ENCODE measurements at regions not wholly inside any gene's neighbourhood (a gene's known extent, or its start where the extent isn't known, plus 50 kb on each side); places are given as distances from the start of the nearest gene placed in this dataset.

DNA sequence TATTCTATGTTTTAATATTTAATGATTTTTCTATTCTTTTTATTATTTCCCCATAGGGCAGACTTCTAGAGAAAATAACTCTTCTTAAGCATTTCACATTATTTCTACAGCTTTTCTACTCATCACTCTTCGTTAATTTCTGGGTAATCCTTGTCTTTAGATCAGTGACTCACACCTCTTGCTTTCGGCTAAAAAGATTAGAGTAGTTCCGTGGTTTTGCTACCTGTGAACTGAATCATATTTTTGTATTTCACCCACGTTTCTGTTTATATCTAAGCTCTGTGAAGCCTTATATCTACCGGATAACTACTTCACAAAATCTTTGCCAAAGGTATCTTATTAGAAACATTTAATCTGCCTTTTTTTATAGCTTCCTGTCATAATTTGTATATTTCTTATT lies 685.5 kb upstream of the FSHR start:
- H3K4me2 ChIP-seq = no peak overlapping the region
- H3K27ac ChIP-seq = no peak overlapping the region
- H3K36me3 ChIP-seq = no peaks in the 10 kb centered on the region
- no peak for TF ChIP-seq Cebpa-rat (IDR thresholded peaks at IDR 0.05)
- no peak overlapping the region for H3K4me3 ChIP-seq
- H3K9ac ChIP-seq = no peak overlapping the region
- no peaks in the 10 kb centered on the region for H4K20me1 ChIP-seq
- no peaks in the 10 kb centered on the region for H3K27me3 ChIP-seq
- 0 out of 2 replicates have a peak, but pooled peaks cover 4% of the 10 kb centered on the region for H3K4me1 ChIP-seq
- no peaks in the 10 kb centered on the region for H3K9me3 ChIP-seq

DNA sequence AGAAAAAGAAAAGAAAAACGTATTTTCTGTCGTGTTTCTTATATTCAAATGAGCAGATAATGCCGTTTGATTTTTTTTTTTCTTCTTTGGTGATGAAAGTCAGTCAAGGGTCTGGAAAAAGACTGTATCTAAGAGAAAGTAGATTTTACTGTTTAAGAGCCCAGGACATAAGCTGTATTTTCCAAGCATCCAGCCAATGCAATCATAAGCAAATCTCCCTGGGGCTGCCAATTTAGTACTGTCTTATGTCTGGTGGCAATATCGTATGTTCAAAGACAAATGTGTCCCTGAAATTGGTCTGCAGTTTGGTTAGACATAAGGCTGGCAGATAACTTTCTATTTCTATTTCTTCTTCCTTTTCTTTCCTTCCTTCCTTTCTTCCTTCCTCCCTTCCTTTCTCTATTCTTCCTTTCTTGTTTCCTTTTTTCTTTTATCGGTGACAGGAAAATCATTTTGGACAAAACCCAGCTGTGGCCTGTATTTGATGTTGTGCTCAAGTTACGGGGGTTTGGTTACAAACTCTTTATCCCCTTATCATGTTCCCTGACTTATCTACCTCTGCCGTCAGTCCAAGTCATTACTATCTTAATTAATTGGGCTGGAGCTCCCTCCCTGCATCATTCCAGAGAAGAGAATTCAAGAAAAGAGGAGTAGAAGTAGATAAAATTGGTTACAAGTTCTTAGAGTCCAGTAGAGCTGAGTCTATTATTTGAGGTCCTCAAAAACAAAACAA lies 683.4 kb upstream of the FSHR start:
- no peak overlapping the region for H3K27ac ChIP-seq
- no peaks in the 10 kb centered on the region for H3K27me3 ChIP-seq
- H4K20me1 ChIP-seq = no peaks in the 10 kb centered on the region
- TF ChIP-seq Cebpa-rat (IDR thresholded peaks at IDR 0.05) = no peak
- H3K9me3 ChIP-seq = no peaks in the 10 kb centered on the region
- H3K36me3 ChIP-seq = no peaks in the 10 kb centered on the region
- H3K4me2 ChIP-seq = peak overlapping the region; percentile 26; the same call in 1 of the 2 replicates
- H3K4me1 ChIP-seq = peaks cover 4% of the 10 kb centered on the region; the same call in 1 of the 2 replicates
- no peak overlapping the region for H3K9ac ChIP-seq
- H3K4me3 ChIP-seq = no peak overlapping the region

DNA sequence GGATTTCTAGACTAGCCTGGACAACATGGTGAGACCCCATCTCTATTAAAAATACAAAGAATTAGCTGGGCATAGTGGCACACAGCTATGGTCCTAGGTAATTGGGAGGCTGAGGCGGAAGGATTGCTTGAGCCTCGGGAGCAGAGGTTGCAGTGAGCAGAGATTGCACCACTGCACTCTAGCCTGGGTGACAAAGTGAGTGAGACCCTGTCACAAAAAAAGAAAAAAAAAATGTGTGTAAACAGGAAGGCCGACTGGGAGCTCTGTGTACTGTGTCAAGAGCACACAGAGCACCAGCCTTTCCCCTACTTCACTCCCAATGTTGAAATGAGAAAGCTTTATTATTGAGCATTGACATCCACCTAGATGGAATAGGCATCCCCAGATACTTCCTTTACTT lies 681.7 kb upstream of the FSHR start:
- TF ChIP-seq Cebpa-rat (IDR thresholded peaks at IDR 0.05) = no peak

DNA sequence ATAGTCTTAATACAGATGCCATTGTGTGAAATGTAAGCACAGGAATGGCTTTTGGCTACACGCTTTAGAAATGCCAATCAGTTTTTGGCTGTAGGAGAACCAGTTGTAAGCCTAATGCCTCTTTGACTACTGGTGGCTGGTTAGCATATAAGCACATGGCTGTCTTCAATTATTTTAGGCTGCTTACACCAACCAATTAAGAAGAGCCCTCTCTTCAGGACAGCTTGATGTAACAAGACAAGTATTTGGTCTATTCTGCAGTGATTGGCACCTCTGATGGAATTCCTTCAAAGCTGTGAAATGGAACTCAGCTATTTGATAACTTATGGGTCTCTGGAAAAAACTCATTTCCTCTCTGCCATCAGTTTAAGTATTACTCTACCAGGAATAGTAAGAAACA lies 680.1 kb upstream of the FSHR start:
- no peak overlapping the region for H3K4me3 ChIP-seq
- no peaks in the 10 kb centered on the region for H4K20me1 ChIP-seq
- TF ChIP-seq Cebpa-rat (IDR thresholded peaks at IDR 0.05) = no peak
- H3K9ac ChIP-seq = no peak overlapping the region
- no peaks in the 10 kb centered on the region for H3K27me3 ChIP-seq
- H3K36me3 ChIP-seq = no peaks in the 10 kb centered on the region
- no peaks in the 10 kb centered on the region for H3K9me3 ChIP-seq
- H3K27ac ChIP-seq = no peak overlapping the region
- H3K4me2 ChIP-seq = no peak overlapping the region
- peaks cover 19% of the 10 kb centered on the region for H3K4me1 ChIP-seq

More for the DNA sequence above, 681.7 kb upstream of the FSHR start:
- H4K20me1 ChIP-seq = no peaks in the 10 kb centered on the region
- no peak overlapping the region for H3K4me3 ChIP-seq
- H3K9me3 ChIP-seq = no peaks in the 10 kb centered on the region
- H3K27me3 ChIP-seq = no peaks in the 10 kb centered on the region
- no peak overlapping the region for H3K27ac ChIP-seq
- H3K36me3 ChIP-seq = no peaks in the 10 kb centered on the region
- peaks cover 19% of the 10 kb centered on the region for H3K4me1 ChIP-seq
- H3K9ac ChIP-seq = no peak overlapping the region
- no peak overlapping the region for H3K4me2 ChIP-seq

DNA sequence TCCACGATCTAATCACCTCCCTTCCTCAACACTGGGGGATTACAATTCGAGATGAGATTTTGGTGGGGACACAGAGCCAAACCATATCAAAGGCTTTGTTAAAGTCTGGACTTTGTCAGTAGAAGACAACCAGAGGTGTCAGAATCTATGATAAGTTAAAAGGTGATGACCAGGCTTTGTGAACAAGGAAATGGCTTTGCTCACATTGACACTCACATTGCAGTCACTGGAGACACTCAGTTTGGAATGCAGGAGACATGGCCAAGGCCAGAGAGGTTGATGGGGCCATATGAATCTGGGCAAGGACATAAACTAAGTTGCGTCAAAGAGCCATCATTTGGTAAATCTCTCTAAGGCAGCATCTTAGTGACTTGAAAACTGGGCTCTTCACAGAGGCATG lies 678.2 kb upstream of the FSHR start:
- H3K36me3 ChIP-seq = no peaks in the 10 kb centered on the region
- H3K4me3 ChIP-seq = no peak overlapping the region
- H4K20me1 ChIP-seq = no peaks in the 10 kb centered on the region
- no peak for TF ChIP-seq Cebpa-rat (IDR thresholded peaks at IDR 0.05)
- no peaks in the 10 kb centered on the region for H3K27me3 ChIP-seq
- H3K9ac ChIP-seq = no peak overlapping the region
- H3K4me1 ChIP-seq = peaks cover 15% of the 10 kb centered on the region
- H3K9me3 ChIP-seq = no peaks in the 10 kb centered on the region
- H3K27ac ChIP-seq = no peak overlapping the region
- H3K4me2 ChIP-seq = peak overlapping the region; percentile 57

DNA sequence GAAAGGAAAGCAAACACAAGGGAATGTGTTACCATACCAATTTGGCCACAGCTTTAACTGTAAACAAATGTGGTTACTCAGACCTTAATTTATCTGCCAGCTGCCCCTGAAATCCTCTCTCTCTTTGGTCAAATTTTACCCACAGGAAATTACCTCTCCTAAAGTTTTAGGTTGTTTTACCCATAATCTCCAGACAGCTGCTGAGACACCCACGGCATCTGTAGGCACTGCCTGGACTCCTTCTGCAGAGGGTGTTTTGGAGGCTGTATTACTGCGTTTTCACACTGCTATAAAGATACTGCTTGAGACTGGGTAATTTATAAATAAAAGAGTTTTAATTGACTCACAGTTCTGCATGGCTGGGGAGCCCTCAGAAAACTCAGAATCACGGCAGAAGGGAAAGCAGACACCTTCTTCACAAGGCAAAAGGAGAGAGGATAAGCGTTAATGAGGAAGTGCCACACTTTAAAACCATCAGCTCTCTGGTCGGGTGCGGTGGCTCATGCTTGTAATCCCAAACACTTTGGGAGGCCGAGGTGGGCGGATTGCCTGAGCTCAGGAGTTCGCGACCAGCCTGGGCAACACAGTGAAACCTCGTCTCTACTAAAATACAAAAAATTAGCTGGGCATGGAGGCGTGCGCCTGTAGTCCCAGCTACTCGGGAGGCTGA lies 677.5 kb upstream of the FSHR start:
- H3K9ac ChIP-seq = no peak overlapping the region
- H3K36me3 ChIP-seq = no peaks in the 10 kb centered on the region
- peaks cover 15% of the 10 kb centered on the region for H3K4me1 ChIP-seq
- no peaks in the 10 kb centered on the region for H3K27me3 ChIP-seq
- no peaks in the 10 kb centered on the region for H3K9me3 ChIP-seq
- TF ChIP-seq Cebpa-rat (IDR thresholded peaks at IDR 0.05) = no peak
- peak overlapping the region; percentile 57 for H3K4me2 ChIP-seq
- H3K27ac ChIP-seq = no peak overlapping the region; the same call in 1 of the 2 replicates
- H4K20me1 ChIP-seq = no peaks in the 10 kb centered on the region
- H3K4me3 ChIP-seq = no peak overlapping the region

DNA sequence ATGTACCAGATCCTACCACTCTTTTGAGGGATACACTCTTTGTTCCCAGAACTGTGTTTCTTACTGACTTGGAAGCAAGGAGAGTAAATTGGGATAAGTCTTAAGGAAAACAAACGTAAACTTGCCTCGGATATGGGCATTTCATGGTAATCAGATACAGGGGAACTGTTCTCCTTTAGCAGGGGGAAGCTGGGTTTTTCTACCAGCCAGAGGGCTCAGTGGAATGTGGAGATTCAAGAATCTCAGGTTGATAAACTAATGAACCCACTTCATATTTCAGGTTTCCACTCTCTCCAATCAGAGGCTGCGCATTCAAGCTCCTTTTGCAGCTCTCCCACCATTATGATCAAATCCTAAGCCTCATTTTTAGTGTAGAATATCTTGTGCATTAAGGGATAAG lies 676.5 kb upstream of the FSHR start:
- Histone ChIP-seq H3K27me3 (no peaks in the 10 kb centered on the region), H3K4me2 (no peak overlapping the region), H3K9me3 (no peaks in the 10 kb centered on the region), H3K4me3 (no peak overlapping the region), H3K27ac (no peak overlapping the region), H3K9ac (no peak overlapping the region), H4K20me1 (no peaks in the 10 kb centered on the region), H3K4me1 (peaks cover 15% of the 10 kb centered on the region), H3K36me3 (no peaks in the 10 kb centered on the region)
- no peak for TF ChIP-seq Cebpa-rat (IDR thresholded peaks at IDR 0.05)

DNA sequence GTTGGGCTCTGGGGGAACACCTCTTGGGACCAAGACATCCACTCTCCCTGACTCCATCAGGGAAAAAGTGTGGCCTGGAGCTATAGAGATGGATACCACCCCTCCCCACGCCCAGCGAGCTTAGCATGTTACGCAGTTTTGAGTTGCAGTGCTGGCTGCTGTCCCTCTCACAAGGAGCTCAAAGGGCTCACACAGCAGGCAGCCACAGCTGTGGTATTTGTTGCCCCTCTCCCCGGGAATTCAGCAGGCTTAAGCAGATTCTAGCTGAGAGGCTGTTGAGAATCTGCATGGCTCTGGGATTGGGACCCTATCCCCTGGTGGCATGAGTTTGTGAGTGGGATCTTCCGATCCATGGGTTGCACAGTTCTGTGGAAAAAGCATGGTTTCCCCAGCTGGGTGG lies 673.1 kb upstream of the FSHR start:
- Histone ChIP-seq H3K4me2 (no peak overlapping the region), H3K9ac (no peak overlapping the region), H3K9me3 (peaks cover 15% of the 10 kb centered on the region), H4K20me1 (no peaks in the 10 kb centered on the region), H3K36me3 (no peaks in the 10 kb centered on the region), H3K27ac (no peak overlapping the region), H3K4me1 (peaks cover 12% of the 10 kb centered on the region), H3K4me3 (no peak overlapping the region), H3K27me3 (no peaks in the 10 kb centered on the region)
- TF ChIP-seq Cebpa-rat (IDR thresholded peaks at IDR 0.05) = no peak

DNA sequence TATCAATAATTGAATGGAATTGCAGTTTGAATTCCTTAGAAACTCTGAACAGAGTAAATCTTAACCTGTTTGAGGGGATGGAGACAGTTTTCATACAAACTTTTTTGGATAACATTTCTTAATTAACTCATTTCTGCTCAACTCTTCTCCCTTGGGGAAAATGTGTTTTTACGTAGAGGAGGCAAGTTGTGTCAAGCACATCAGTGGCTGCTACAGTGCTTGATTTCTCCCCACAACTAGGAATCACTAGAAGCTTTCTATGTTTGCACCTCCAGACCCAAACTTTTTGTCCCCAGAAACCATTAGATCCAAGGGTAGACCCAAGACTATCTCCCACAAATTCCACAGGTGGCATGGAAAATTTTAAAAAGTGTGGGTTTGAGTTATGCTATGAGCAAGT lies 658.9 kb upstream of the FSHR start:
- Histone ChIP-seq H4K20me1 (no peaks in the 10 kb centered on the region), H3K4me3 (no peak overlapping the region), H3K4me1 (peaks cover 10% of the 10 kb centered on the region), H3K36me3 (no peaks in the 10 kb centered on the region), H3K9me3 (no peaks in the 10 kb centered on the region), H3K27me3 (no peaks in the 10 kb centered on the region), H3K27ac (no peak overlapping the region), H3K9ac (no peak overlapping the region), H3K4me2 (no peak overlapping the region)
- TF ChIP-seq Cebpa-rat (IDR thresholded peaks at IDR 0.05) = no peak

DNA sequence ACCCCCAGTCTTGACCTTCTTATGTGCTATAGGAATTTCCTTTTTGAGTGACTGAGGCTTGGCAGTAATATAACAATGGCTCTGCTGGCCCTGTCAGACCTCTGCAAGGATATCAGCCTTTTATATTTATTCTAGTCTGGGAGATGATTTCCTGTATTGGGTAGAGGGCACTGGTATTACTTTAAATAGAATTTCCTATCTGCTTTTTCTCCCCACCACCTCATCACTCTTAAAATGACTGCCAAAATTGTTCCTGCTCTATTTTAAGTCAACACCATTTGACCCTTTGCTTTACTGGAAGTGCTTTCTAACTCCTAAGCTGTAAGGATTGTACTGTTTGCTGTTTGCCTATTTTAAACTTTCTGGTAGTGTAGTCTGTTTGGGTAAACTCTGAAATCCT lies 658.4 kb upstream of the FSHR start:
- Histone ChIP-seq H3K36me3 (no peaks in the 10 kb centered on the region), H3K27me3 (no peaks in the 10 kb centered on the region), H4K20me1 (no peaks in the 10 kb centered on the region), H3K4me1 (peaks cover 10% of the 10 kb centered on the region), H3K9ac (no peak overlapping the region), H3K9me3 (no peaks in the 10 kb centered on the region), H3K4me2 (no peak overlapping the region), H3K4me3 (no peak overlapping the region), H3K27ac (no peak overlapping the region)
- no peak for TF ChIP-seq Cebpa-rat (IDR thresholded peaks at IDR 0.05)
